HEK293T (cell line): ENCODE measurements at regions not wholly inside any gene's neighbourhood (a gene's known extent, or its start where the extent isn't known, plus 50 kb on each side); places are given as distances from the start of the nearest gene placed in this dataset.

Source experiments
- CTCF ChIA-PET: fragments of 350-600 bp; formaldehyde crosslinking; extraction: SDS; loops from one replicate; lab custom pipeline; 2021; ENCODE audit warnings: antibody characterized with exemption, inconsistent platforms; lab: Yijun Ruan, JAX
- POLR2A ChIA-PET: fragments of 350-600 bp; formaldehyde crosslinking; extraction: SDS; loops from one replicate; lab custom pipeline; 2020; ENCODE audit warnings: antibody characterized with exemption, inconsistent platforms; lab: Yijun Ruan, JAX
- DNase-seq: peaks from one replicate; pipeline ENCODE4 v3.0.0; 2012; ENCODE audit warnings: mixed read lengths; ENCODE audit errors: extremely low spot score
- ARNT ChIP-seq: fragments of 450-650 bp; IDR thresholded peaks from 2 replicates; pipeline ENCODE4 v1.6.1; 2017; ENCODE audit warnings: mild to moderate bottlenecking
- BHLHE40 ChIP-seq: fragments of 450-650 bp; IDR thresholded peaks from 2 replicates; pipeline ENCODE4 v1.6.1; 2016; ENCODE audit warnings: mild to moderate bottlenecking, moderate library complexity, borderline replicate concordance
- CTBP1 ChIP-seq: fragments of 450-650 bp; IDR thresholded peaks from 2 replicates; pipeline ENCODE4 v1.6.1; 2016; ENCODE audit warnings: borderline replicate concordance
- ELF4 ChIP-seq: fragments of 450-650 bp; IDR thresholded peaks from 2 replicates; pipeline ENCODE4 v1.6.1; 2017; ENCODE audit warnings: antibody characterized with exemption
- FOXA1 ChIP-seq: fragments of 450-650 bp; IDR thresholded peaks from 2 replicates; pipeline ENCODE4 v1.6.1; 2016; ENCODE audit warnings: mild to moderate bottlenecking
- FOXK2 ChIP-seq: fragments of 450-650 bp; IDR thresholded peaks from 2 replicates; pipeline ENCODE4 v1.6.1; 2016; ENCODE audit warnings: mild to moderate bottlenecking
- FOXM1 ChIP-seq: fragments of 450-650 bp; IDR thresholded peaks from 2 replicates; pipeline ENCODE4 v1.6.1; 2017; ENCODE audit warnings: mild to moderate bottlenecking, borderline replicate concordance
- HDGF ChIP-seq: fragments of 450-650 bp; IDR thresholded peaks from 2 replicates; pipeline ENCODE4 v1.6.1; 2017; ENCODE audit warnings: antibody characterized with exemption, borderline replicate concordance
- L3MBTL2 ChIP-seq: fragments of 450-650 bp; conservative IDR thresholded peaks from 2 replicates; pipeline ENCODE4 v1.6.1; 2016; ENCODE audit warnings: mild to moderate bottlenecking
- LEF1 ChIP-seq: fragments of 450-650 bp; IDR thresholded peaks from 2 replicates; pipeline ENCODE4 v1.6.1; 2017; ENCODE audit warnings: mild to moderate bottlenecking, borderline replicate concordance
- NFRKB ChIP-seq: fragments of 450-650 bp; IDR thresholded peaks from 2 replicates; pipeline ENCODE4 v1.6.1; 2016; ENCODE audit warnings: mild to moderate bottlenecking, moderate library complexity
- PKNOX1 ChIP-seq: fragments of 450-650 bp; IDR thresholded peaks from 2 replicates; pipeline ENCODE4 v1.6.1; 2016
- SP1 ChIP-seq: fragments of 450-650 bp; IDR thresholded peaks from 2 replicates; pipeline ENCODE4 v1.6.1; 2017
- SUZ12 ChIP-seq: fragments of 450-650 bp; IDR thresholded peaks from 2 replicates; pipeline ENCODE4 v1.6.1; 2016; ENCODE audit warnings: mild to moderate bottlenecking
- TARDBP ChIP-seq: fragments of 450-650 bp; IDR thresholded peaks from 2 replicates; pipeline ENCODE4 v1.6.1; 2016
- ZNF384 ChIP-seq: fragments of 450-650 bp; IDR thresholded peaks from 2 replicates; pipeline ENCODE4 v1.6.1; 2016

- TF ChIP-seq L3MBTL2: no peak
- no peak for TF ChIP-seq SUZ12
- no peak for TF ChIP-seq ELF4
- TF ChIP-seq NFRKB: no peak
- CTCF ChIA-PET: no interaction called here
- POLR2A ChIA-PET: no interaction called here
- no peak for DNase-seq
Observed at GRCh38 chr11:115081972-115082371, 403.6 kb downstream of the NXPE2 start.

- CTCF ChIA-PET: no interaction called here
- POLR2A ChIA-PET: no interaction called here
- TF ChIP-seq L3MBTL2 (no peak), ARNT (peak; percentile 40; the same call in 1 of the 2 replicates), FOXA1 (no peak), PKNOX1 (no peak), FOXK2 (no peak), BHLHE40 (no peak)
- peak; percentile 35 for DNase-seq
Observed at GRCh38 chr11:115083144-115083806, 404.9 kb downstream of the NXPE2 start.

GRCh38 chr11:115084231-115084630, 405.9 kb downstream of the NXPE2 start:
- no peak for DNase-seq
- ChIA-PET CTCF (no interaction called here), POLR2A (no interaction called here)
- TF ChIP-seq ZNF384 (no peak), PKNOX1 (no peak), SUZ12 (no peak), BHLHE40 (no peak), NFRKB (no peak), SP1 (no peak), CTBP1 (no peak), ARNT (no peak), TARDBP (no peak), ELF4 (no peak), HDGF (no peak), LEF1 (no peak), FOXM1 (no peak), FOXA1 (no peak), L3MBTL2 (no peak)

GRCh38 chr11:115085461-115086210, 407.3 kb downstream of the NXPE2 start:
- DNase-seq: no peak
- CTCF ChIA-PET: no interaction called here

GRCh38 chr11:115087791-115088190, 409.5 kb downstream of the NXPE2 start:
- CTCF ChIA-PET: no interaction called here
- POLR2A ChIA-PET: no interaction called here
- TF ChIP-seq FOXA1 (no peak), TARDBP (no peak), SP1 (no peak), FOXK2 (no peak), ARNT (no peak), L3MBTL2 (no peak), SUZ12 (no peak), HDGF (no peak), PKNOX1 (no peak), ELF4 (no peak)
- DNase-seq: no peak

More at GRCh38 chr11:115085461-115086210, 407.3 kb downstream of the NXPE2 start:
- POLR2A ChIA-PET: no interaction called here
- no peak for TF ChIP-seq ARNT

- no peak for DNase-seq
- ChIA-PET CTCF (no interaction called here), POLR2A (no interaction called here)
- no peak for TF ChIP-seq SP1
- no peak for TF ChIP-seq ARNT
- TF ChIP-seq PKNOX1: no peak
- TF ChIP-seq FOXM1: no peak
- TF ChIP-seq L3MBTL2: no peak
- TF ChIP-seq FOXA1: no peak
- no peak for TF ChIP-seq HDGF
- TF ChIP-seq LEF1: no peak
- no peak for TF ChIP-seq TARDBP
- no peak for TF ChIP-seq ZNF384
- no peak for TF ChIP-seq SUZ12
- no peak for TF ChIP-seq BHLHE40
Observed at GRCh38 chr11:115092516-115092915, 411.7 kb downstream of the CADM1 start.
